DMS153 (cell line): ENCODE measurements at regions not wholly inside any gene's neighbourhood (a gene's known extent, or its start where the extent isn't known, plus 50 kb on each side); places are given as distances from the start of the nearest gene placed in this dataset.
A peak's percentile ranks its signal among the peaks of the same experiment; 100 is the strongest.
"Not testable (repeated sequence)": the region's sequence is repeated elsewhere in the genome, so short reads cannot be mapped to it uniquely, and the experiment has no call there.

Experiments used
- DNase-seq: peaks from one replicate; lab custom pipeline; 2025; lab: John Stamatoyannopoulos, UW

DNA sequence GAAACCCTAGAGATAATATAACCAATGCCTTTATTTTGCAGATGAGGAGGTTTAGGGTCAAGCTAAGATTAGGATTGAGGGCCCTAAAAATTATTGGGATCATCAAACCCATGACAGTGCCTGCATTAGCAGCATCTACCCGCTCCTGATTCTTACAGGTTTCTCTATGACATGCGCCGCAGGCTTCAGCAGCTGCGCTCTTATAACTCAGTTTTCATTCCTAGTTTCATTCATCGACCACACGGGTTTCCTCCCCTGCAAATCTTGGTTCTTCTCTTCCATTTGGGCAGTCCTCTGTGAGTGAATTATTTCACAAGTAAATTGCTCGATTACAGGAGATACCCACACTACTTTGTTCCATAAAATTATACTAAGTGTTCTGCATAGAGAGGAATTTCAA lies 137.2 kb downstream of the SLC24A2 start:
- DNase-seq = no peak

DNA sequence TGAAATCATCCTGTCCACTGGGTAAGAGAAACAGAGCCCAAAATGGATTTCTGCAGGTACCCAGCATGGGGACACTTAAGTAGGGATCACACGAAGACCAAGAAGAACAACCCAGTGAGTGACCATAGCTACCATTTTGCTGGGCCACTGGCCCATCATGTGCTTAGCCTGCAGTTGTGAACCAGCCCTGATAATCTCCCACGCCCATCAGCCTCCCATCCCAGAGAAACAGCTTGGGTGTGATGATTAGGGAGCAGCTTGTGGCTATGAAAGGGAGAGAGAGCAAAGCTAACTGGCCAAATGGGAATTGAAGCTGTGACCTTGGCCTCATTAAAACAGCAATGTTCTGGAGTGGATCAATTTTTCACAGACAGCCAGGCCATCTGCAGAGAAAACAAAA lies 138.5 kb downstream of the SLC24A2 start:
- no peak for DNase-seq

DNA sequence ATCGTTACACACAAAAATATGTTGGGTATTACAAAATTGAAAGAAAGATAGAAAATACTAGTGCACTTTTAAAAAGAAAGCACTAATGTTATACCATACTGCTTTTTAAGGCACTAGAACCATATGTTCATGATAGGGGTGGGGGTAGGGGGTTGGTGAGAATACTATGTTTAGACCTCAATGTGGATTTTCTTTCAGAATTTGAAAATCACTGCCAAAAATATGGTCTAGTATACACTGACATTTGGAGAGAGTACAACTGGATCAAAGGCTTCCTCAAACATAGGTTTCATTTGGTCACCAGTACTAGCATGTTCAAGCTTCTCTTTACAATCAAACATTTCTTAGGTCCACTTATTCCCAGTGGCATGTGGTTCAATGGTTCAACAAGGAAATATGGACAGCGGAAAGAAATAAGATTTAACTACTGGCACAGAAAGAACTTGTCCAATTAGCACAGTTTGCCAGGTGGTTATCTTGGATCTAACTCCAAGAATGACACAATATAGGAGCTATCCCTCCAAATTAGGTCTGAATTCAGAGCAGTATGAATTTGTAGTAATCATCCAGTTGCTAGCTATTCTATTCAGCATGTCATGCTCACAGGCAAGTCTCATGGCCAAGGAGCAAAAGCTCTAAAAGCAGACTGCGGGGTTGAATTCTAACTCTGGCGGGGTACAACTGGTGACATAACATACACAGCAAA lies 139.3 kb downstream of the SLC24A2 start:
- DNase-seq = no peak

- DNase-seq = no peak
Observed at GRCh38 chr9:19648672-19649071, 140.2 kb downstream of the SLC24A2 start.

DNA sequence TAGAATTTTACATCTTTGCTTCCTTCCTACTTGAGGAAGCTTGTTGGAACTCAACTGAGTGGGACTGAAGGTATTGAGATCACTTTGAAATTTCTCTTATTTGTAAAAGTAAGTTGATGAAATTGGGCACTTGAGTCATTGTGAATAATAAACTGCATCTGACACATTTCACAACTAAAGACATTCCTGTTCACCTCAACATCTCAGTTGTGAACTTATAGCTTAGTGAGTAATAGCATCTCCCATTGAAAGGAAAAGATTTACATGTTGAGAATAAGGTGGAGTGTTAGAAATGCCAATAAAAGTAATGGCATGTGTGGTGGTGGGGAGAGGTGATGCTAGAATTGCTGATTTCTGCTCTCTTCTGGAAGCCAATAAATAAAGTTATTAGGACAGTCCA lies 145.0 kb downstream of the SLC24A2 start:
- DNase-seq = no peak

DNA sequence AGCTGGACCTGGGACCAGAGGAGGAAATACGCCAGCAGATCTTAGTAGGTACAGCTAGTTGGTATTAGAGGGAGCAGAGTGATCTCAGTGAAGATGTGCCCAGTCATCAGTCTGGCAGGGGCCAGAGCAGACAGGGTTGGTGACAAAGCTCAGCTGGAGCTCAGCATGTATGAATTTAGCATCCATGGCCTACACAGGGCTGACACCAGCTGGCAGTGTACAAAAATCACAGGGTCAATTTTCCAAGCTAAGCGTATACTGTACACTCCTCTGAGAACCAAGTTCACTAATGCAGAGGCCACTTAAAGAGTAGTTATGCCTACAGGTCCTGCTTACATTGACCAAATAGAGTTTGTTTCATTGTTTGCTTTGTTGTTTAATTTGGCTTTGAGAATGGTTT lies 146.6 kb downstream of the SLC24A2 start:
- DNase-seq = peak; percentile 32

DNA sequence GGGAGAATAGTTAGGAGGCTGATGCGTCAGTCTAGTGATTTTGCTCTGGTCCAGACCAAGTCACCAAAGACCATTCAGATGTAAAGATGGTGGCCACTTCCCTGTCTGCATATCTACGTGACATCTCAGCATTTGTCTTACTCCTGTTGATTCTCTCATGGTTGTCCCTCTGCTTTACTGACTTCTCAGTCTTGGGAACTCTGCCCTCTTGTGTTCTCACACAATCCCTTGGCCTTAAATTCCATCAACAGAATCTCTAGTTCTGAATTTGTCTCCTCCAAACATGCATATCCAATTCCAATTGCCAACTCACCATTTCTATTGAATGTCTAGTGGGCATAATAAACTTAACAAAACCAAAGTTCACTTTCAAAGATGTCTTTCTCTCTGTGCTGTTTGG lies 147.8 kb downstream of the SLC24A2 start:
- no peak for DNase-seq

DNA sequence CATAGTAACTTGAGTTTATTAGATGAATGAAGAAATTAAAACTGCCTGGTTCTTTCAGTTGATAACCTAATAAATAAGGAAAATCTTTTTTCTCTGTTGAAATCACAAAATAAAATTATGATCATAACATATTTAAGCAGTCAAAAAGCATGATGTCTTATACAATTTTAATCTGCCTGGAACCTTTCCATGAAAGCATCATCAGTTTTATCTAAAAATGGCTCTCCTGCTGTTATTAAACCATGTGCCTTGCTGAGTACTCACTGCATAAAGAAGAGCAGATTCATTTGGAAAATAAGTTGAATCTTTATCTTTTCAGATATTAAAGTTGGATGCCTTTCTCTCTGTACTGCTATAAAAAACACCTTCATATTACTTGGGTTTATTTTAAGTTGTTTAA lies 148.8 kb downstream of the SLC24A2 start:
- no peak for DNase-seq

DNA sequence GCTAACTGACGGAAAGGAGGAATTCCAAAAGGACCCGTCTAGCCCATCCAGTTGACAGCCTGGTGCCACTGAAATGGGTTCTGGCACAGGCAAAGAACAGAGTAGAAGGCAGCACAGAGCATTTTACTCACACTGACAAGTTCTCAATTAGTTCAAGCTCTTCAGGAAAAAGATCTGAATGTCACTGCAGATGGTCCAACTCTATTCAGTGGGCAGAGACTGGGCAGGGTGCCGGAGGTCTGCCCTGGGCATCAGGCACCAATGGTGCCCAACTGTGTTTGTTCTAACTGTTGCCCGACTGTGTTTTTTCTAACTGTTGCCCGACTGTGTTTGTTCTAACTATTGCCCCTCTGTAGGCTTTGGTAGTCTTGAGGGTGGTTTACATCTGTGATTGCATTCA lies 151.8 kb downstream of the SLC24A2 start:
- no peak for DNase-seq

- DNase-seq = no peak
Observed at GRCh38 chr9:19634881-19635280, 154.0 kb downstream of the SLC24A2 start.

- DNase-seq = no peak
Observed at GRCh38 chr9:19631181-19631580, 157.7 kb downstream of the SLC24A2 start.

DNA sequence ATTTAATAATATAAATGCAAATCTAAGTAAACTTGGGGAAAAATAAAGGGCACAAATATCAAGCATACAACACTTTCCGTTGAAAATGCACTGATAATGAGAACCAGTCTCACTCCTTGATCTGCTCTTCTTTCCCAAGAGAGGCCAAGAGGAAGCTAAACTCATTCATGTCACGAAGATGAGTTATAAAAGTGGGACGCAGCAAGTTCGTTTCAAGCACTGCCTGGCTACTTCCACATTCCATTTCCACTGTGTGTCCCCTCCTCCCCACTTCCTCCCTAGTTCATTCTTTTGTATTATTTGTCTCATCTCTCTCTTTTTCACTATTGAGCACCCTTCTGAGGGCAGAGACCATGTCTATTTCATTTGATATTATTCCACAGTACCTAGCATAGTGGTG lies 158.1 kb downstream of the SLC24A2 start:
- DNase-seq = no peak

DNA sequence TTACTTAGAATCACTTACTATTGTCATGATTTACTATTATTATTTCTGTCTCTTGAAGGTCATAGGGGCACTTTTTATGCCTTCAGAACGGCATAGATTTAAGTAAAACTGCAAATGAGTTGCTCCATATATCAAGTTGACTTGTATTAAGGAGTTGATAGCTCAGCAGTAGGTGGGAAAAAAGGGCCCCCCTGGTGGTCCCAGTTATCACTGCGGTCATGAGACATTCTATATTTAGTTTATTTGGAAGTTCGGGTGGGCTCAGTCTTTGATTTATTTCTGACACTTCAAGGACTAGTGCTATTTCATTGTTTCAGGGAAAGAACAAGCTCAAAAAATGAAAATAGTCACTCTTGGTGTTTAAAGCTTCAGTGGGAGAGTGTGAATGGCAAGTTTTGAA lies 159.3 kb downstream of the SLC24A2 start:
- no peak for DNase-seq

DNA sequence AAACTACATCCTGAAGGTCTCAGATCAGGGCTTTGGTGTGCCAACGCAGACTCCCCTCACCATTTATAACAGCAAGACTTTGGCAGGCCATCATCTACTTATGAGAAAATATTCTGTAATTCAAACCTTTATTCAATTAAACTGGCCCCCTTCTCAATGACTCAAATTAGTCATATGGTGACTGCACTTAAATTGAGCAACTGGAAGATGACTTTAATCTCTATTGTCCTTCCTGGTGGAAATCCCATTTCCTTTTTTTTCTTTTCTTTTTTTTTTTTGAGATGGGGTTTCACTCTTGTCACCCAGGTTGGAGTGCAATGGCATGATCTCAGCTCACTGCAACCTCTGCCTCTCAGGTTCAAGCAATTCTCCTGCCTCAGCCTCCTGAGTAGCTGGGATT lies 163.4 kb downstream of the SLC24A2 start:
- DNase-seq = not testable (repeated sequence)

- no peak for DNase-seq
Observed at GRCh38 chr9:19624519-19624918, 164.3 kb downstream of the SLC24A2 start.

DNA sequence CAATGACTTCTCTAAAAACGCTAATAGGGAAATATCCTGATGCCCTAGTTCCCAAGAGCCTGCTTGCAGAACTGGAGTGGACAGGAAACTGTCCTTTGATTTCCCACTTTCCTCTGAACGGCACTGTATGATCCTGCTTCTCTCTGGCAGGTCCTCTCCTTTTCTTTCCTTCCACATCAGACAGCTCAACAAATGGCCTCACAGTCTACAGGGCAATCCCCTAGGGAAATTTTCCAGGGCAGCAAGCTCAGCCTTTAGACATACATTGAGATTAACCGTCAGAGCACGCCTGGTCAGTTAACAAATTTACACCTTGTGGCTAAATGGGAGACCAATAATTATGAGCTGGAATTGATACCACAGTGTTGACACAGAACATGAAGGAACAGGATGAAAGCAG lies 164.9 kb downstream of the SLC24A2 start:
- DNase-seq = no peak

- no peak for DNase-seq
Observed at GRCh38 chr9:19620326-19620725, 168.5 kb downstream of the SLC24A2 start.

DNA sequence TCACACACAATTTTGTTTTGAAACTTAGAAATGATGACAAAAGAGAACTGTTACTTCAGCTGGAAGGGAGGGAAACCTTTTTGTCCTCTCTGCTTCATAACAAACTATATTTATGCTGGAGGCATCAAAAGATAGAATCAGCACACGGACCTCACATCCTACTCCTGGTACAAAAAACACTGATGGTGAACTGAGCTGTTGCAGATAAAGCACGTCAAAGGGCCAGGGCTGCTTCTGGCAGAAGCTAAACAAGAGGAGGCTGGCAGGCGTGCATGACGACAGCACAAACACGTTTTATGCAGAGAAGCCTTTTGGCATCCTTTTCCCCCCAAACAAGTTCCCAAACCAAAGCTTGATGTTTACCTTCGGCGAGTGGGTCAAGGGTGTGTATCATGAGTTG lies 169.6 kb downstream of the SLC24A2 start:
- no peak for DNase-seq

- no peak for DNase-seq
Observed at GRCh38 chr9:19618816-19619215, 170.0 kb downstream of the SLC24A2 start.

DNA sequence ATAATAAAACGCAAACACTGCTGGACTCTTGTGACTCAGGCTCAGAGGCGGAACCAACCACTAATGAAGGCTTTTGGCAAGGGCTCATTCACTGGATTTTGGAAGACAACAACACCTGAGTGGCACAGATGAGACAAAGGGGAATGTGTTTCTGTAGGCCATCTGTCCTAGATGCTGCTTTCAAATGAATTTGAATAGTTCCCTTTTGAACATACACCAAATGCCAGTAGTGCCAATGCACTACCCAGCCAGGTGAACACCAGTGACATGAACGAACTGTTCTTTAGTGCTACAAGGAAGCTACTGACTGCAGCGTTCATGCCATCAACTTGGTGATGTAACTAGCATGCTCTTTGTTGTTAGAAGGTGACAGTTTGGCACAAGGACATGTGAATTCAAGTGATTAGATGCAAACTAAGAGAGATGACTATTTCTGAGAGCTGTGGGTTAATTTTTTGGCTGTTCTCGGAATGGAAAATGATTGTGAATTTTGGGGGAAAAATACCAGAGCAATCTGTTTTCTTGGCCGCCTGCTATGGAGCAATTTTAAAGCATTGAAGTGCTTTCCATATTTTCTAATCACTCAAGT lies 173.7 kb downstream of the SLC24A2 start:
- DNase-seq = no peak

- no peak for DNase-seq
Observed at GRCh38 chr9:19614294-19614693, 174.5 kb downstream of the SLC24A2 start.

DNA sequence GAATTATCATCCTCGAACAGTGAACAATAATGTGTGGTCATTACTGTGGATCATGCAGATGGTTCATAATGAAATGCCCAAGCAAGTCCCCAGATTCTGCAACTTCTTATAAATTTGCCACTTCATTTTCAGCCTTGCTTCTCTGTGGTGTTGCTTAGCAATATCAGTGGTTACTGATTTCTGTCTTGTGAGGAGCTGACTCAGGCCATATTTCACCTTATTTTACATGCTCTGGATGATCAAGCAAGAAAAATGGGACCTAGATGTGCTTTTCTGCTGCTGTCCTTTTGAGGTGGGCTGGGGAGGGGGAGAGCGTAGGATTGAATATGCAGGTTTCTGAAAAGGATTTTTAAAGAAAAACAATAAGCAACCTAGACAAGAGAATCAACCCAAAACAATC lies 188.3 kb downstream of the SLC24A2 start:
- DNase-seq = no peak

DNA sequence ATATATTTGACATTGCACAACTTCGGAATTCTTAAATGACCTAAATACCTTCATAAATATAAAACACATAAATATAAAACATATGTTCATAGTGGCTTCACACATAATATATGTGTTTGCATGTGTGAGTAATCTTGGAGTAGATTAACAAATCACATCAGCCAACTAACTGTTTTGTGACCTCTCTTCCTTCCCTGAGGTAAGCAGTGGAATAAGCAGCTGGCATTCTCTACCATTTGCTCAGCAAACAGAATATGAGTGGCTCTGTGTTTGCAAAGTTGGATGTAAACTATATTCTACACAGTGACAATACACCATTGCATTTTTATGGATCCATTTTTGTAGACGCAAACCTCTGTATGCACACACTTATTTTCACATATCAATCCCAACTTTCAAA lies 189.9 kb downstream of the ACER2 start:
- no peak for DNase-seq

GRCh38 chr9:19597176-19597575 lies 188.4 kb downstream of the ACER2 start:
- no peak for DNase-seq
